OCI-LY7 (cell line): ENCODE measurements at regions not wholly inside any gene's neighbourhood (a gene's known extent, or its start where the extent isn't known, plus 50 kb on each side); places are given as distances from the start of the nearest gene placed in this dataset.

Experiments
- BruUV-seq: library from RNA; stranded (reverse); fragments of 400-500 nt; replicated peaks from 2 replicates; lab custom pipeline; 2021; lab: Mats Ljungman, UMichigan
- CTCF ChIA-PET: fragments of 300-600 bp; sonication (Branson Sonifier 250); formaldehyde crosslinking; loops from one replicate; lab custom pipeline; 2022; ENCODE audit warnings: antibody characterized with exemption; ENCODE audit not compliant: unreplicated experiment; lab: Charles Lee
- POLR2A ChIA-PET: fragments of 300-600 bp; sonication (Branson Sonifier 250); formaldehyde crosslinking; loops from one replicate; lab custom pipeline; 2022; ENCODE audit warnings: antibody characterized with exemption; lab: Charles Lee
- DNase-seq: peaks from one replicate; pipeline ENCODE4 v3.0.0-alpha.2; 2015; ENCODE audit warnings: low spot score
- H2AFZ ChIP-seq: fragments of 200-600 bp; sonication (generic), shearing (Covaris generic); 2 replicates; pipeline ENCODE4 v1.6.1; 2014; ENCODE audit warnings: mild to moderate bottlenecking, antibody characterized with exemption, low read length, moderate library complexity
- H3K27ac ChIP-seq: fragments of 200-600 bp; sonication (generic); 2 replicates; pipeline ENCODE4 v1.5.1; 2014; ENCODE audit warnings: mixed run types, low read depth, mild to moderate bottlenecking, moderate library complexity, low read length, inconsistent platforms; ENCODE audit not compliant: poor library complexity, severe bottlenecking
- H3K36me3 ChIP-seq: fragments of 200-600 bp; sonication (generic); 2 replicates; pipeline ENCODE4 v1.6.1; 2014; ENCODE audit warnings: mild to moderate bottlenecking, antibody characterized with exemption, low read length, moderate library complexity, mixed read lengths; ENCODE audit not compliant: insufficient read depth
- H3K4me1 ChIP-seq: fragments of 200-600 bp; sonication (generic); 2 replicates; pipeline ENCODE4 v1.5.1; 2014; ENCODE audit warnings: mild to moderate bottlenecking, low read length; ENCODE audit not compliant: insufficient read depth, poor library complexity, severe bottlenecking
- H3K4me2 ChIP-seq: fragments of 200-600 bp; sonication (generic); 2 replicates; pipeline ENCODE4 v1.6.1; 2014; ENCODE audit warnings: mild to moderate bottlenecking, low read length
- H3K4me3 ChIP-seq: fragments of 200-600 bp; sonication (generic); 2 replicates; pipeline ENCODE4 v1.5.1; 2014; ENCODE audit warnings: mild to moderate bottlenecking, low read depth, low read length; ENCODE audit not compliant: poor library complexity, severe bottlenecking
- H3K79me2 ChIP-seq: fragments of 200-600 bp; sonication (generic); 2 replicates; pipeline ENCODE4 v1.6.1; 2016; ENCODE audit warnings: low read depth, mild to moderate bottlenecking, low read length, moderate library complexity, mixed read lengths; ENCODE audit not compliant: insufficient read depth
- H3K9me2 ChIP-seq: fragments of 200-600 bp; sonication (generic); 2 replicates; pipeline ENCODE4 v1.6.1; 2016; ENCODE audit warnings: mild to moderate bottlenecking, low read length, mixed read lengths; ENCODE audit not compliant: insufficient read depth
- H3K9me3 ChIP-seq: fragments of 200-600 bp; sonication (generic); 2 replicates; pipeline ENCODE4 v1.6.1; 2014; ENCODE audit warnings: mild to moderate bottlenecking, mixed run types, low read length, mixed read lengths
- H4K20me1 ChIP-seq: fragments of 200-600 bp; sonication (generic); 2 replicates; pipeline ENCODE4 v1.6.1; 2014; ENCODE audit warnings: mild to moderate bottlenecking, antibody characterized with exemption, low read length, moderate library complexity, mixed read lengths; ENCODE audit not compliant: insufficient read depth
- CTCF ChIP-seq: fragments of 200-600 bp; sonication (generic); conservative IDR thresholded peaks from 2 replicates; pipeline ENCODE4 v1.5.1; 2014; ENCODE audit warnings: mild to moderate bottlenecking, antibody characterized with exemption, low read length, moderate library complexity, mixed read lengths
- EZH2phosphoT487 ChIP-seq: fragments of 200-600 bp; sonication (generic); IDR thresholded peaks from 2 replicates; pipeline ENCODE4 v1.6.1; 2018; ENCODE audit warnings: low read depth, borderline replicate concordance, mild to moderate bottlenecking, mixed run types, antibody characterized with exemption, low read length, moderate library complexity, mixed read lengths
- intact Hi-C: fragments of 100-400 bp; cut with micrococcal nuclease; formaldehyde crosslinking; loops from one replicate; pipeline ENCODE4 v1.10.0; 2022; ENCODE audit not compliant: unreplicated experiment

GRCh38 chr6:19465760-19466159 lies 371.4 kb upstream of the ID4 start:
- H2AFZ ChIP-seq, result no peak overlapping the region
- no peaks in the 10 kb centered on the region for H3K4me1 ChIP-seq
- no peaks in the 10 kb centered on the region for H3K36me3 ChIP-seq
- no peak for DNase-seq
- intact Hi-C loops, result no loop called here
- no peak overlapping the region for H3K4me3 ChIP-seq
- no peak for TF ChIP-seq CTCF
- no peak for TF ChIP-seq EZH2phosphoT487
- CTCF ChIA-PET, result no interaction called here
- no peaks in the 10 kb centered on the region for H3K9me2 ChIP-seq
- H3K79me2 ChIP-seq, result no peaks in the 10 kb centered on the region
- H3K9me3 ChIP-seq, result no peaks in the 10 kb centered on the region
- BruUV-seq, result no TSS peak
- H3K27ac ChIP-seq, result no peak overlapping the region
- H3K4me2 ChIP-seq, result no peak overlapping the region
- POLR2A ChIA-PET, result interaction anchor here (0.5 to 0.6 kb wide), 3 partner anchors 17 to 579 kb away, joined by 3 to 5 read pairs (median 4); no protein-coding TSS in a partner anchor
- H4K20me1 ChIP-seq, result no peaks in the 10 kb centered on the region

- no TSS peak for BruUV-seq
- POLR2A ChIA-PET, result no interaction called here
Observed at GRCh38 chr6:19470333-19470732, 366.8 kb upstream of the ID4 start.

More at GRCh38 chr6:19470333-19470732, 366.8 kb upstream of the ID4 start:
- Histone ChIP-seq H2AFZ (no peak overlapping the region), H3K4me1 (no peaks in the 10 kb centered on the region), H3K4me3 (no peak overlapping the region), H3K9me3 (peaks cover 10% of the 10 kb centered on the region; the same call in 1 of the 2 replicates), H3K79me2 (no peaks in the 10 kb centered on the region), H3K36me3 (peaks cover 4% of the 10 kb centered on the region; the same call in 1 of the 2 replicates), H4K20me1 (no peaks in the 10 kb centered on the region), H3K9me2 (no peaks in the 10 kb centered on the region), H3K27ac (no peak overlapping the region), H3K4me2 (no peak overlapping the region)
- CTCF ChIA-PET, result no interaction called here
- TF ChIP-seq CTCF, result no peak
- no peak for TF ChIP-seq EZH2phosphoT487
- intact Hi-C loops, result loop anchor here (5.0 kb wide), 1 partner anchor 332 kb away; no protein-coding TSS in a partner anchor
- DNase-seq, result no peak
